ENCODE measurements at regions not wholly inside any gene's neighbourhood (a gene's known extent, or its start where the extent isn't known, plus 50 kb on each side); places are given as distances from the start of the nearest gene placed in this dataset.

DNA sequence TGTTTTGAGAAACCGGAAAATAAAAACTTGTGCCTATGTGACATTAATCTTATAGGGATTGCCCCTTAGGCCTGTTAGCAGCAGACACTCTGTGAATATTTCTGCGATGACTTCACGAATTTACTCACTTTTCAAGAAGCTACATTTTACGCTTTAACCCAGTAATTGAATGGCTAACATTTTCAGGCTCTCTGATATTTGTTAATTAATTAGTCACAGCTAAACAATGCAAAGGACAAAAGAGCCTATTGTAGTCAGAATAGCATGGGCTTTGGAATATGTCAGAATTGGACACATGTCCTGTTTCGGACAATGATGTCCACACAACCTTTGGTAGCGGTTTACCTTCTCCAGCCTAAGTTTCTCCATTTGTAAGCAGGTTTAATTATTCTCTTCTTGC lies 506.6 kb downstream of the EFNB2 start:
- Histone ChIP-seq H3K4me3 (ENCODE audit: insufficient read depth, low read length) (no peak overlapping the region), H4K20me1 (ENCODE audit: insufficient read depth, low read length) (no peaks in the 10 kb centered on the region), H3K27ac (ENCODE audit: low read depth, low read length) (no peak overlapping the region), H2AFZ (ENCODE audit: low read length) (no peak overlapping the region), H3K9me3 (ENCODE audit: low read depth, low read length) (no peaks in the 10 kb centered on the region), H3K27me3 (ENCODE audit: insufficient read depth, low read length) (no peaks in the 10 kb centered on the region), H3K4me1 (ENCODE audit: insufficient read depth, low read length) (no peaks in the 10 kb centered on the region), H3K79me2 (ENCODE audit: insufficient read depth, low read length) (no peaks in the 10 kb centered on the region), H3K4me2 (ENCODE audit: insufficient read depth, low read length) (no peak overlapping the region), H3K36me3 (ENCODE audit: insufficient read depth, low read length) (no peaks in the 10 kb centered on the region)
- TF ChIP-seq, protein P1, sequence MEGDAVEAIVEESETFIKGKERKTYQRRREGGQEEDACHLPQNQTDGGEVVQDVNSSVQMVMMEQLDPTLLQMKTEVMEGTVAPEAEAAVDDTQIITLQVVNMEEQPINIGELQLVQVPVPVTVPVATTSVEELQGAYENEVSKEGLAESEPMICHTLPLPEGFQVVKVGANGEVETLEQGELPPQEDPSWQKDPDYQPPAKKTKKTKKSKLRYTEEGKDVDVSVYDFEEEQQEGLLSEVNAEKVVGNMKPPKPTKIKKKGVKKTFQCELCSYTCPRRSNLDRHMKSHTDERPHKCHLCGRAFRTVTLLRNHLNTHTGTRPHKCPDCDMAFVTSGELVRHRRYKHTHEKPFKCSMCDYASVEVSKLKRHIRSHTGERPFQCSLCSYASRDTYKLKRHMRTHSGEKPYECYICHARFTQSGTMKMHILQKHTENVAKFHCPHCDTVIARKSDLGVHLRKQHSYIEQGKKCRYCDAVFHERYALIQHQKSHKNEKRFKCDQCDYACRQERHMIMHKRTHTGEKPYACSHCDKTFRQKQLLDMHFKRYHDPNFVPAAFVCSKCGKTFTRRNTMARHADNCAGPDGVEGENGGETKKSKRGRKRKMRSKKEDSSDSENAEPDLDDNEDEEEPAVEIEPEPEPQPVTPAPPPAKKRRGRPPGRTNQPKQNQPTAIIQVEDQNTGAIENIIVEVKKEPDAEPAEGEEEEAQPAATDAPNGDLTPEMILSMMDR (IDR thresholded peaks at IDR 0.05; ENCODE audit: extremely low read depth, low read depth, low read length) = no peak
- DNase-seq (ENCODE audit: insufficient read length, low spot score, missing footprints) = no peak

DNA sequence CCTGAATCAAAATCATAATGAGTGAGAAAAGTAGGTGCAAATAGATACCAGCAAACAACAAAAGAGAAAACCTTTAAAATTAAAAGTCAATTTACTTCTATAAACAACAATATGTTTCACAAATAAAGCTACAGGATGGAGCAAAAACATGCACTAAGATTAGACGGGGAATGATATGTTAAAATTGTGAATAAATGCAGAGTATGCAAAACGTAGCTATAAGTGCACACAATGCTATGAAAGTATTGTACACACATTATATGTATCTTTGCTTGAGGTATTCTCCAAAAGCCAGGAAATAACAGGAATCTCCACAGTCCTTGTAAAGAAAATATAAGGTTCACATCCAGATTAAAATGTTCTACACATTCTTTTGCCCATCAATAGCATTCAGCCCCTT lies 523.9 kb downstream of the EFNB2 start:
- Histone ChIP-seq H4K20me1 (ENCODE audit: insufficient read depth, low read length) (no peaks in the 10 kb centered on the region), H3K4me3 (ENCODE audit: insufficient read depth, low read length) (no peak overlapping the region), H3K79me2 (ENCODE audit: insufficient read depth, low read length) (no peaks in the 10 kb centered on the region), H3K4me2 (ENCODE audit: insufficient read depth, low read length) (no peak overlapping the region), H3K27me3 (ENCODE audit: insufficient read depth, low read length) (no peaks in the 10 kb centered on the region), H3K9me3 (ENCODE audit: low read depth, low read length) (no peaks in the 10 kb centered on the region), H3K36me3 (ENCODE audit: insufficient read depth, low read length) (no peaks in the 10 kb centered on the region), H2AFZ (ENCODE audit: low read length) (no peak overlapping the region), H3K4me1 (ENCODE audit: insufficient read depth, low read length) (no peaks in the 10 kb centered on the region), H3K27ac (ENCODE audit: low read depth, low read length) (no peak overlapping the region)
- TF ChIP-seq, protein P1 (IDR thresholded peaks at IDR 0.05; ENCODE audit: extremely low read depth, low read depth, low read length) = no peak
- DNase-seq (ENCODE audit: insufficient read length, low spot score, missing footprints) = no peak

DNA sequence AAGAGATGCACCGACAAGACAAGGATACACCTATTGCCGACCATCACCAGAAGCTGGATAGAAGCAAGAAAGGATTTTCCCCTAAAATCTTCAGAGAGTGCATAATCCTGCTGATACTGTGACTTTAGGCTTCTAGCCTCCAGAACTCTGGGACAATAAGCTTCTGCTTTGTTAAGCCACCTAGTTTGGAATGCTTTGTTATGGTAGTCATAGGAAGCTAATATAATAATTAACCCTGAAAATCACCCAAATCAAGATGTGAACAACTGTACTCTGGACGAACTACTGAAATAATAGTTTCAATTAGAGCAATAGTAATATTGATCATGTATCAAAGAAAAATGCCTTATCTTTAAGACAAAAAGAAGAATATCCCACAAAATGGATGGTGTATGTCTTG lies 524.6 kb downstream of the EFNB2 start:
- H3K4me1 ChIP-seq (ENCODE audit: insufficient read depth, low read length) = no peaks in the 10 kb centered on the region
- no peak overlapping the region for H3K4me2 ChIP-seq (ENCODE audit: insufficient read depth, low read length)
- no peaks in the 10 kb centered on the region for H3K27me3 ChIP-seq (ENCODE audit: insufficient read depth, low read length)
- no peaks in the 10 kb centered on the region for H3K9me3 ChIP-seq (ENCODE audit: low read depth, low read length)
- no peak overlapping the region for H2AFZ ChIP-seq (ENCODE audit: low read length)
- no peaks in the 10 kb centered on the region for H4K20me1 ChIP-seq (ENCODE audit: insufficient read depth, low read length)
- H3K79me2 ChIP-seq (ENCODE audit: insufficient read depth, low read length) = no peaks in the 10 kb centered on the region
- TF ChIP-seq, protein P1 (IDR thresholded peaks at IDR 0.05; ENCODE audit: extremely low read depth, low read depth, low read length) = no peak
- H3K36me3 ChIP-seq (ENCODE audit: insufficient read depth, low read length) = no peaks in the 10 kb centered on the region
- no peak for DNase-seq (ENCODE audit: insufficient read length, low spot score, missing footprints)
- H3K4me3 ChIP-seq (ENCODE audit: insufficient read depth, low read length) = no peak overlapping the region
- no peak overlapping the region for H3K27ac ChIP-seq (ENCODE audit: low read depth, low read length)

DNA sequence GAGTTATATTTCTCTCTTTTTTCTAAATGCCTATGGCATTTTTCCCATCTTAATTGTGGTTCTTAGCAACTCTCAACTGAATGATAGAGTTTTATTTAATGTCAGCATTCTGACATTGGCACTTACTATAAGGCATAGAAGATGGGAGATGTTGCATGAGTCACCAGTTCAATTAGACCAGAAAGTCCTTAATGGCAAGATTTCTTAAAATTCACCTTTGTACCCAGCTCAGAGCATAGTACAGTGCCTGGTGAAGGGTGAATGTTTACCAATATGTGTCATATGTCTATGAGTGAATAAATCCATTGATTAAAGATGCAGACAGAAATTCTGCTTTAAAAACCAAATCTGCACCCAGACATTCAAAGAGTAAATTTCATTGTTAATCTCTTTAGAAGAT lies 526.9 kb downstream of the EFNB2 start:
- TF ChIP-seq, protein P1 (IDR thresholded peaks at IDR 0.05; ENCODE audit: extremely low read depth, low read depth, low read length) = no peak
- no peak for DNase-seq (ENCODE audit: insufficient read length, low spot score, missing footprints)
- Histone ChIP-seq H3K9me3 (ENCODE audit: low read depth, low read length) (no peaks in the 10 kb centered on the region), H4K20me1 (ENCODE audit: insufficient read depth, low read length) (no peaks in the 10 kb centered on the region), H3K4me1 (ENCODE audit: insufficient read depth, low read length) (no peaks in the 10 kb centered on the region), H3K4me2 (ENCODE audit: insufficient read depth, low read length) (no peak overlapping the region), H3K36me3 (ENCODE audit: insufficient read depth, low read length) (no peaks in the 10 kb centered on the region), H3K4me3 (ENCODE audit: insufficient read depth, low read length) (no peak overlapping the region), H3K27ac (ENCODE audit: low read depth, low read length) (no peak overlapping the region), H2AFZ (ENCODE audit: low read length) (no peak overlapping the region), H3K79me2 (ENCODE audit: insufficient read depth, low read length) (no peaks in the 10 kb centered on the region), H3K27me3 (ENCODE audit: insufficient read depth, low read length) (no peaks in the 10 kb centered on the region)

Data from osteoblast (primary cell).